ENCODE measurements at regions not wholly inside any gene's neighbourhood (a gene's known extent, or its start where the extent isn't known, plus 50 kb on each side); places are given as distances from the start of the nearest gene placed in this dataset.

- WGBS, result 68% methylated on average over 4 of the region's 4 CpGs
- H3K27ac ChIP-seq (ENCODE audit: low read length, poor library complexity, severe bottlenecking), result no peak overlapping the region
- H2AFZ ChIP-seq (ENCODE audit: low read depth, low read length), result no peak overlapping the region
- no peaks in the 10 kb centered on the region for H3K79me1 ChIP-seq (replicated peaks; ENCODE audit: low read length, poor library complexity, severe bottlenecking)
- no peak for DNase-seq
- no peak overlapping the region for H3K23ac ChIP-seq (ENCODE audit: low read length in 2 of 2)
- no peak overlapping the region for H3K9ac ChIP-seq (ENCODE audit: low read length)
- no peaks in the 10 kb centered on the region for H3K4me1 ChIP-seq (ENCODE audit: control insufficient read depth, insufficient read depth, low read depth, low read length)
- no peak overlapping the region for H3K18ac ChIP-seq (ENCODE audit: low read depth in 1 of 2, low read length in 2 of 2)
- H2BK12ac ChIP-seq (ENCODE audit: low read length in 2 of 2), result no peak overlapping the region
- no peaks in the 10 kb centered on the region for H3K36me3 ChIP-seq (ENCODE audit: control insufficient read depth in 1 of 2, insufficient read depth in 2 of 2, low read depth in 1 of 2, low read length in 2 of 2)
- no peak overlapping the region for H2AK5ac ChIP-seq (ENCODE audit: low read length, severe bottlenecking)
- no peak overlapping the region for H2BK15ac ChIP-seq (ENCODE audit: low read depth, poor library complexity, severe bottlenecking)
- H2BK120ac ChIP-seq (ENCODE audit: low read depth, low read length), result no peak overlapping the region
- no peak overlapping the region for H3K4me2 ChIP-seq (ENCODE audit: low read length, poor library complexity, severe bottlenecking)
- no peak overlapping the region for H2BK5ac ChIP-seq (ENCODE audit: low read depth, low read length, poor library complexity, severe bottlenecking)
- no peak overlapping the region for H4K91ac ChIP-seq (ENCODE audit: low read length)
- no peak overlapping the region for H4K8ac ChIP-seq (ENCODE audit: low read length)
- no peak overlapping the region for H3K4ac ChIP-seq (ENCODE audit: low read depth in 1 of 2, low read length in 2 of 2)
- no peak overlapping the region for H3K14ac ChIP-seq (ENCODE audit: low read length in 2 of 2)
- no peaks in the 10 kb centered on the region for H3K27me3 ChIP-seq (ENCODE audit: control insufficient read depth in 1 of 2, insufficient read depth in 1 of 2, low read length in 2 of 2)
- no peak overlapping the region for H3K4me3 ChIP-seq (ENCODE audit: insufficient read depth in 1 of 2, low read depth in 1 of 2, low read length in 2 of 2)
- no peaks in the 10 kb centered on the region for H3K9me3 ChIP-seq (ENCODE audit: control insufficient read depth, low read length)
Observed at GRCh38 chr16:74049027-74049426, 247.6 kb upstream of the PSMD7 start.

GRCh38 chr16:74046524-74046923, 250.1 kb upstream of the PSMD7 start:
- H3K4me3 ChIP-seq (ENCODE audit: insufficient read depth in 1 of 2, low read depth in 1 of 2, low read length in 2 of 2), result no peak overlapping the region
- H3K36me3 ChIP-seq (ENCODE audit: control insufficient read depth in 1 of 2, insufficient read depth in 2 of 2, low read depth in 1 of 2, low read length in 2 of 2), result no peaks in the 10 kb centered on the region
- no peak overlapping the region for H3K27ac ChIP-seq (ENCODE audit: low read length, poor library complexity, severe bottlenecking)
- no peak overlapping the region for H3K23ac ChIP-seq (ENCODE audit: low read length in 2 of 2)
- no peak overlapping the region for H2AFZ ChIP-seq (ENCODE audit: low read depth, low read length)
- H3K79me1 ChIP-seq (replicated peaks; ENCODE audit: low read length, poor library complexity, severe bottlenecking), result no peaks in the 10 kb centered on the region
- H2BK5ac ChIP-seq (ENCODE audit: low read depth, low read length, poor library complexity, severe bottlenecking), result no peak overlapping the region
- no peak overlapping the region for H3K14ac ChIP-seq (ENCODE audit: low read length in 2 of 2)
- H3K18ac ChIP-seq (ENCODE audit: low read depth in 1 of 2, low read length in 2 of 2), result no peak overlapping the region
- H3K4me2 ChIP-seq (ENCODE audit: low read length, poor library complexity, severe bottlenecking), result no peak overlapping the region
- no peak overlapping the region for H4K8ac ChIP-seq (ENCODE audit: low read length)
- H3K9ac ChIP-seq (ENCODE audit: low read length), result no peak overlapping the region
- no peak overlapping the region for H4K91ac ChIP-seq (ENCODE audit: low read length)
- no peaks in the 10 kb centered on the region for H3K4me1 ChIP-seq (ENCODE audit: control insufficient read depth, insufficient read depth, low read depth, low read length)
- no peak overlapping the region for H2BK120ac ChIP-seq (ENCODE audit: low read depth, low read length)
- no peak overlapping the region for H2BK15ac ChIP-seq (ENCODE audit: low read depth, poor library complexity, severe bottlenecking)
- H3K27me3 ChIP-seq (ENCODE audit: control insufficient read depth in 1 of 2, insufficient read depth in 1 of 2, low read length in 2 of 2), result no peaks in the 10 kb centered on the region
- WGBS, result 90% methylated on average over 4 of the region's 5 CpGs
- no peak overlapping the region for H2BK12ac ChIP-seq (ENCODE audit: low read length in 2 of 2)
- H2AK5ac ChIP-seq (ENCODE audit: low read length, severe bottlenecking), result no peak overlapping the region
- H3K4ac ChIP-seq (ENCODE audit: low read depth in 1 of 2, low read length in 2 of 2), result no peak overlapping the region
- no peak for DNase-seq
- no peaks in the 10 kb centered on the region for H3K9me3 ChIP-seq (ENCODE audit: control insufficient read depth, low read length)

GRCh38 chr16:74045513-74045912, 251.1 kb upstream of the PSMD7 start:
- Histone ChIP-seq H2BK15ac (ENCODE audit: low read depth, poor library complexity, severe bottlenecking) (no peak overlapping the region), H2BK5ac (ENCODE audit: low read depth, low read length, poor library complexity, severe bottlenecking) (no peak overlapping the region), H4K91ac (ENCODE audit: low read length) (no peak overlapping the region), H3K4me1 (ENCODE audit: control insufficient read depth, insufficient read depth, low read depth, low read length) (no peaks in the 10 kb centered on the region), H2AK5ac (ENCODE audit: low read length, severe bottlenecking) (no peak overlapping the region), H3K79me1 (replicated peaks; ENCODE audit: low read length, poor library complexity, severe bottlenecking) (no peaks in the 10 kb centered on the region), H3K4ac (ENCODE audit: low read depth in 1 of 2, low read length in 2 of 2) (no peak overlapping the region), H4K8ac (ENCODE audit: low read length) (no peak overlapping the region), H3K36me3 (ENCODE audit: control insufficient read depth in 1 of 2, insufficient read depth in 2 of 2, low read depth in 1 of 2, low read length in 2 of 2) (no peaks in the 10 kb centered on the region), H3K4me2 (ENCODE audit: low read length, poor library complexity, severe bottlenecking) (no peak overlapping the region), H3K27ac (ENCODE audit: low read length, poor library complexity, severe bottlenecking) (no peak overlapping the region), H3K9me3 (ENCODE audit: control insufficient read depth, low read length) (no peaks in the 10 kb centered on the region), H2AFZ (ENCODE audit: low read depth, low read length) (no peak overlapping the region), H2BK12ac (ENCODE audit: low read length in 2 of 2) (no peak overlapping the region), H3K18ac (ENCODE audit: low read depth in 1 of 2, low read length in 2 of 2) (no peak overlapping the region), H3K23ac (ENCODE audit: low read length in 2 of 2) (no peak overlapping the region), H2BK120ac (ENCODE audit: low read depth, low read length) (no peak overlapping the region), H3K27me3 (ENCODE audit: control insufficient read depth in 1 of 2, insufficient read depth in 1 of 2, low read length in 2 of 2) (no peaks in the 10 kb centered on the region), H3K14ac (ENCODE audit: low read length in 2 of 2) (no peak overlapping the region), H3K9ac (ENCODE audit: low read length) (no peak overlapping the region), H3K4me3 (ENCODE audit: insufficient read depth in 1 of 2, low read depth in 1 of 2, low read length in 2 of 2) (no peak overlapping the region)
- DNase-seq, result no peak
- WGBS, result 89% methylated on average over 3 of the region's 3 CpGs

- Histone ChIP-seq H4K8ac (ENCODE audit: low read length) (no peak overlapping the region), H3K27ac (ENCODE audit: low read length, poor library complexity, severe bottlenecking) (no peak overlapping the region)
- WGBS, result 0% methylated on average over 1 of the region's 1 CpG
Observed at GRCh38 chr16:74035816-74036215, 260.8 kb upstream of the PSMD7 start.

More at GRCh38 chr16:74035816-74036215, 260.8 kb upstream of the PSMD7 start:
- no peak overlapping the region for H3K4me3 ChIP-seq (ENCODE audit: insufficient read depth in 1 of 2, low read depth in 1 of 2, low read length in 2 of 2)
- no peak overlapping the region for H4K91ac ChIP-seq (ENCODE audit: low read length)
- no peaks in the 10 kb centered on the region for H3K9me3 ChIP-seq (ENCODE audit: control insufficient read depth, low read length)
- no peak overlapping the region for H3K18ac ChIP-seq (ENCODE audit: low read depth in 1 of 2, low read length in 2 of 2)
- no peak overlapping the region for H2BK120ac ChIP-seq (ENCODE audit: low read depth, low read length)
- H3K14ac ChIP-seq (ENCODE audit: low read length in 2 of 2), result no peak overlapping the region
- no peak overlapping the region for H3K4me2 ChIP-seq (ENCODE audit: low read length, poor library complexity, severe bottlenecking)
- no peak overlapping the region for H2BK12ac ChIP-seq (ENCODE audit: low read length in 2 of 2)
- no peaks in the 10 kb centered on the region for H3K79me1 ChIP-seq (replicated peaks; ENCODE audit: low read length, poor library complexity, severe bottlenecking)
- H3K27me3 ChIP-seq (ENCODE audit: control insufficient read depth in 1 of 2, insufficient read depth in 1 of 2, low read length in 2 of 2), result peaks cover 0 to 5% of the 10 kb centered on the region in 2 experiments
- H2AFZ ChIP-seq (ENCODE audit: low read depth, low read length), result no peak overlapping the region
- DNase-seq, result no peak
- no peaks in the 10 kb centered on the region for H3K36me3 ChIP-seq (ENCODE audit: control insufficient read depth in 1 of 2, insufficient read depth in 2 of 2, low read depth in 1 of 2, low read length in 2 of 2)
- no peak overlapping the region for H3K9ac ChIP-seq (ENCODE audit: low read length)
- H3K23ac ChIP-seq (ENCODE audit: low read length in 2 of 2), result no peak overlapping the region
- no peak overlapping the region for H3K4ac ChIP-seq (ENCODE audit: low read depth in 1 of 2, low read length in 2 of 2)
- H3K4me1 ChIP-seq (ENCODE audit: control insufficient read depth, insufficient read depth, low read depth, low read length), result no peaks in the 10 kb centered on the region
- no peak overlapping the region for H2BK5ac ChIP-seq (ENCODE audit: low read depth, low read length, poor library complexity, severe bottlenecking)
- no peak overlapping the region for H2BK15ac ChIP-seq (ENCODE audit: low read depth, poor library complexity, severe bottlenecking)
- H2AK5ac ChIP-seq (ENCODE audit: low read length, severe bottlenecking), result no peak overlapping the region

Measured in mesenchymal stem cell (in vitro differentiated cells and primary cell).